ENCODE measurements at regions not wholly inside any gene's neighbourhood (a gene's known extent, or its start where the extent isn't known, plus 50 kb on each side); places are given as distances from the start of the nearest gene placed in this dataset.

DNA sequence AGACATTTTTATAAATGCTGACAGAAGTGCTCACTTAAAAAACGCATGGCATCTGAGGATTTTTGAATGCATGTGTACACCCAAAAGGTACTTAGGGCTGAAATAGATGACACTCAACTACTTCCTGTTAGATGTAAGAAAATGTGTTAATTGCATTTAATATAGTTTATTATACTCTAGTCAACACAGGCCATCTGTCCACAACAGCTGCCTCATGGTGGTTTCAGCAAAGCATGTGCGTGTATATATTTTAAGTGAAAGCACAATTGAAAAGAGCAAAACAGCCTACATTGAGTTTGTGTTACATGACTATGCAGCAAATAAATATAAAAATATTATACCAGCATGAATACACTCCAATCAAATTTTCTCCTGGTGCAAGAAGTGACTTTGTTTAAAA lies 1233.0 kb upstream of the EYS start:
- ChIA-PET CTCF (no interaction called here), POLR2A (no interaction called here)
- DNase-seq (ENCODE audit: extremely low spot score): no peak
- no peak for TF ChIP-seq SUZ12 (IDR thresholded peaks at IDR 0.05)
- no peak for TF ChIP-seq CTBP1 (IDR thresholded peaks at IDR 0.05; ENCODE audit: borderline replicate concordance)
- TF ChIP-seq BHLHE40 (IDR thresholded peaks at IDR 0.05; ENCODE audit: borderline replicate concordance): no peak
- no peak for TF ChIP-seq HDGF (IDR thresholded peaks at IDR 0.05; ENCODE audit: borderline replicate concordance)
- no peak for TF ChIP-seq FOXM1 (IDR thresholded peaks at IDR 0.05; ENCODE audit: borderline replicate concordance)
- no peak for TF ChIP-seq LEF1 (IDR thresholded peaks at IDR 0.05; ENCODE audit: borderline replicate concordance)
- no peak for TF ChIP-seq FOXK2 (IDR thresholded peaks at IDR 0.05)
- no peak for TF ChIP-seq ELF4 (IDR thresholded peaks at IDR 0.05)
- TF ChIP-seq SP1 (IDR thresholded peaks at IDR 0.05): no peak
- TF ChIP-seq, protein P1, sequence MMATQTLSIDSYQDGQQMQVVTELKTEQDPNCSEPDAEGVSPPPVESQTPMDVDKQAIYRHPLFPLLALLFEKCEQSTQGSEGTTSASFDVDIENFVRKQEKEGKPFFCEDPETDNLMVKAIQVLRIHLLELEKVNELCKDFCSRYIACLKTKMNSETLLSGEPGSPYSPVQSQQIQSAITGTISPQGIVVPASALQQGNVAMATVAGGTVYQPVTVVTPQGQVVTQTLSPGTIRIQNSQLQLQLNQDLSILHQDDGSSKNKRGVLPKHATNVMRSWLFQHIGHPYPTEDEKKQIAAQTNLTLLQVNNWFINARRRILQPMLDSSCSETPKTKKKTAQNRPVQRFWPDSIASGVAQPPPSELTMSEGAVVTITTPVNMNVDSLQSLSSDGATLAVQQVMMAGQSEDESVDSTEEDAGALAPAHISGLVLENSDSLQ (IDR thresholded peaks at IDR 0.05): no peak
- TF ChIP-seq TARDBP (IDR thresholded peaks at IDR 0.05): no peak
- TF ChIP-seq ARNT (IDR thresholded peaks at IDR 0.05): no peak
- no peak for TF ChIP-seq ZNF384 (IDR thresholded peaks at IDR 0.05)
- no peak for TF ChIP-seq FOXA1 (IDR thresholded peaks at IDR 0.05)
- TF ChIP-seq NFRKB (IDR thresholded peaks at IDR 0.05): no peak
- TF ChIP-seq L3MBTL2 (conservative IDR thresholded peaks at IDR 0.05): no peak

DNA sequence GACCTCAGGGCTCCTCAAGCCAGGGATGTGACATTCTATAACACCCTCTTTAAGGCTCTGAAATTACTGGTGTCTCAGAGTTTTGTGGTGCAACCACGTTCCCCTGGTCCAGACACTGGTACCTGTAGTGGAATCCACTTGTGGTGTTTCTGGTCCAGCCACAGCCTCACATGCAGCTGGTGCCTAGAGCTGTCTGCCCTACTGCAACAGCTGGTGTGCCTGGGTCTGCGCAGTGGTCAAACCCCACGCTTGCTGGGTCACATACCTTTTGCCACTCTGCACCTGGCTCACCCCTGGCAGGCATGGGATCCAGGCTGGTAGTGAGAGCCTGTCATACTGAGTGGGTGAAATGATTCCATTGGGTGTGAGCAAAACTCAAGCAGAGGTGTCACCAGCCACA lies 1230.2 kb upstream of the EYS start:
- ChIA-PET CTCF (no interaction called here), POLR2A (no interaction called here)
- no peak for DNase-seq (ENCODE audit: extremely low spot score)

DNA sequence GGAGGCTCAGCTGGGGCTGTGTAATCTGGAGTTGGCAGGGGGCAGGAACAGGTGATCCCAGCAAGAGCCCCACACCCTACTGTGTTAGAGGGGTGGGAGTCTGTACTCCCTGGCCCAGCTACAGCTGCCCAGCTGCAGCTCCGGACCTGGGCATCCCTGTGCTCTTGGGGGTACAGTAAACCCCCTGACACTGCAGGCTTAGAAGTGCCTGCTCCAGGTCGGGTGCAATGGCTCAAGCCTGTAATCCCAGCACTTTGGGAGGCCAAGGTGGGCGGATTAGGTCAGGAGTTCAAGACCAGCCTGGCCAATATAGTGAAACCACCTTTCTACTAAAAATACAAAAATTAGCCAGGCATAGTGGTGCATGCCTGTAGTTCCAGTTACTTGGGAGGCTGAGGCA lies 1228.6 kb upstream of the EYS start:
- TF ChIP-seq FOXA1 (IDR thresholded peaks at IDR 0.05) (no peak), L3MBTL2 (conservative IDR thresholded peaks at IDR 0.05) (no peak), SP1 (IDR thresholded peaks at IDR 0.05) (no peak), CTBP1 (IDR thresholded peaks at IDR 0.05; ENCODE audit: borderline replicate concordance) (no peak), HDGF (IDR thresholded peaks at IDR 0.05; ENCODE audit: borderline replicate concordance) (no peak), SUZ12 (IDR thresholded peaks at IDR 0.05) (no peak), ZNF384 (IDR thresholded peaks at IDR 0.05) (no peak)
- TF ChIP-seq, protein P1 (IDR thresholded peaks at IDR 0.05): no peak
- POLR2A ChIA-PET: no interaction called here
- CTCF ChIA-PET: no interaction called here
- DNase-seq (ENCODE audit: extremely low spot score): no peak

More for the DNA sequence above, 1230.2 kb upstream of the EYS start:
- TF ChIP-seq BHLHE40 (IDR thresholded peaks at IDR 0.05; ENCODE audit: borderline replicate concordance): no peak
- no peak for TF ChIP-seq L3MBTL2 (conservative IDR thresholded peaks at IDR 0.05)
- no peak for TF ChIP-seq SUZ12 (IDR thresholded peaks at IDR 0.05)

DNA sequence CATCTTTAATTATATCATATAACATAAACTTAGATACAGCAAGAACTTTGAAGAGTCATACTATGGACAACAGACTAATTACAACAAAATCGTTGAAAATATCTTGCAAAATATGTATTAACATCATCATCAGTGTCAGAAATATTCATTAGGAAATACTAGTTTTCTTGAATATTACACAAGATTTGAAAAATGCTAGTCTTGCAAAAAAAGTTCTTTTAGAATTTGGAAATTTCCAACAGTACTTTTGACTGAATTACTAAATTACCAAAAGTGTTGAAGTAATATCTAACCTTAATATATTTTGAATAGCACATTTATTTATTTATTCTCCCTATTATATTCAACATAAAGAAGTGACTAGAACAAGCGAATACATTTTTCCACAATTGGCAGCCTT lies 1224.8 kb upstream of the EYS start:
- ChIA-PET CTCF (no interaction called here), POLR2A (no interaction called here)
- no peak for DNase-seq (ENCODE audit: extremely low spot score)
- no peak for TF ChIP-seq ARNT (IDR thresholded peaks at IDR 0.05)
- TF ChIP-seq CTBP1 (IDR thresholded peaks at IDR 0.05; ENCODE audit: borderline replicate concordance): no peak
- no peak for TF ChIP-seq BHLHE40 (IDR thresholded peaks at IDR 0.05; ENCODE audit: borderline replicate concordance)
- no peak for TF ChIP-seq LEF1 (IDR thresholded peaks at IDR 0.05; ENCODE audit: borderline replicate concordance)
- TF ChIP-seq L3MBTL2 (conservative IDR thresholded peaks at IDR 0.05): no peak
- TF ChIP-seq, protein P1 (IDR thresholded peaks at IDR 0.05): no peak
- TF ChIP-seq FOXM1 (IDR thresholded peaks at IDR 0.05; ENCODE audit: borderline replicate concordance): no peak
- no peak for TF ChIP-seq FOXK2 (IDR thresholded peaks at IDR 0.05)
- no peak for TF ChIP-seq SP1 (IDR thresholded peaks at IDR 0.05)

DNA sequence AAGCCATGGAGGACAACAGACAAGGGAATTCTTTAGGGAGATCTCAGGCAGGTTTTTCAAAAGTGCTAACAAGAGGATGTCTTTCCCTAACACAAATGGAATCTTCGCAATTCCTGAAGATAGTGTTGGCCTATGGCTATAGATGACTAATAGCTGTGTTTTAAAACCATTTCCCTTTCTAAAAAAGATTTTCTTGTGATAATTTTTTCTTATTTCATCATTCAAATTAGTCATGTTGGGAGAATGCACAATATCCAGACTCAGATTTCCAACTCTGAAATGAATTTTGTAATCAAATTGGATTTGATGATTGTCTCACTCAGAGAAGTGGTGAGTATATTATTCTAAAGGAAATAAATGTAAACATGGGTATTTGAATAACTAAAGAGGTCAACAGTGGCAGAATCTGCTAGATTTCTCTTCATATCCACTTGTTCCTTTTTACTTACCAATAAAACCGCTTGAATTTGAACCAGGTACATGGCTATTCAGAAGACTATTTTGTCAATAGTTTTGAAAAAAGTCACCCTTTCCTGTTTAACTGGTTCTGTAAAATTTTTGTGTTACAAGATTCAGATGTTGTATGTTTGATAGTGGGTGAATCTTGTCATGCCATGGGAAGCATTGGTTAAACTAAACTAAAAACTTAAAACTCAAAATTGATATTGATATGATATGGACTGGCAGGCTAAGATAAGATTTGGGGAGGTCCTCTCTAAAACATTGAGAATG lies 1223.7 kb upstream of the EYS start:
- ChIA-PET CTCF (no interaction called here), POLR2A (no interaction called here)
- TF ChIP-seq HDGF (IDR thresholded peaks at IDR 0.05; ENCODE audit: borderline replicate concordance) (no peak), ELF4 (IDR thresholded peaks at IDR 0.05) (no peak), CTBP1 (IDR thresholded peaks at IDR 0.05; ENCODE audit: borderline replicate concordance) (no peak), SUZ12 (IDR thresholded peaks at IDR 0.05) (no peak), LEF1 (IDR thresholded peaks at IDR 0.05; ENCODE audit: borderline replicate concordance) (no peak), FOXM1 (IDR thresholded peaks at IDR 0.05; ENCODE audit: borderline replicate concordance) (no peak), BHLHE40 (IDR thresholded peaks at IDR 0.05; ENCODE audit: borderline replicate concordance) (no peak), FOXK2 (IDR thresholded peaks at IDR 0.05) (no peak), NFRKB (IDR thresholded peaks at IDR 0.05) (no peak), ZNF384 (IDR thresholded peaks at IDR 0.05) (no peak), SP1 (IDR thresholded peaks at IDR 0.05) (no peak), FOXA1 (IDR thresholded peaks at IDR 0.05) (no peak), L3MBTL2 (conservative IDR thresholded peaks at IDR 0.05) (no peak), ARNT (IDR thresholded peaks at IDR 0.05) (no peak)
- no peak for DNase-seq (ENCODE audit: extremely low spot score)

DNA sequence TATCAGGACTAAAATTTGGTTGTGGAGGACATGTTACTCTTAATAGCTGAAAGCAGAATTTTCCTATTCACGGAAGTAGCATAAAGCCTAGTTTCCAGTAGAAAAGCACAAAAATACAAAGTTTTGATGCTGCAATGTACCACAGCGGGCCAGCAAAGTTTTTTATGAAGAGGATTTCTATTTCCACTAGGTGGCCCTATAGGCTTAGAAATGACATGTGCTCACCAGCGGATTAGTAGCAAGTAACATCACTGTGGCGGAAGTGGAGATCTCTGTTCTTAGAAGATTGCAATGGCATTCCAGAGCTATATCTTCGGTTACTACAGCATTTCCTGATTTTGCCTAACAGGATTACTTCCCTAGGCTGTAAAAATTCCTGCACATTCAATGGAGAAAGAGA lies 1219.0 kb upstream of the EYS start:
- DNase-seq (ENCODE audit: extremely low spot score): peak; percentile 56
- ChIA-PET POLR2A (no interaction called here), CTCF (interaction anchor here (0.7 kb wide), 3 partner anchors 153 to 1678 kb away, joined by 3 to 4 read pairs (median 4); no protein-coding TSS in a partner anchor)
- TF ChIP-seq L3MBTL2 (conservative IDR thresholded peaks at IDR 0.05) (no peak), HDGF (IDR thresholded peaks at IDR 0.05; ENCODE audit: borderline replicate concordance) (no peak), SUZ12 (IDR thresholded peaks at IDR 0.05) (no peak), BHLHE40 (IDR thresholded peaks at IDR 0.05; ENCODE audit: borderline replicate concordance) (no peak), NFRKB (IDR thresholded peaks at IDR 0.05) (no peak), FOXA1 (IDR thresholded peaks at IDR 0.05) (no peak), ZNF384 (IDR thresholded peaks at IDR 0.05) (no peak), ARNT (IDR thresholded peaks at IDR 0.05) (no peak)
- TF ChIP-seq, protein P1 (IDR thresholded peaks at IDR 0.05): no peak
